ENCODE measurements at regions not wholly inside any gene's neighbourhood (a gene's known extent, or its start where the extent isn't known, plus 50 kb on each side); places are given as distances from the start of the nearest gene placed in this dataset.

- TF ChIP-seq CTCF (IDR thresholded peaks at IDR 0.05) (no peak), POLR2A (IDR thresholded peaks at IDR 0.05) (no peak), POLR2AphosphoS5 (IDR thresholded peaks at IDR 0.05) (no peak)
Measured at GRCh38 chr3:168872826-168873225, 777.1 kb upstream of the GOLIM4 start.

Data from suprapubic skin (tissue), 4 donors.